ENCODE measurements at regions not wholly inside any gene's neighbourhood (a gene's known extent, or its start where the extent isn't known, plus 50 kb on each side); places are given as distances from the start of the nearest gene placed in this dataset.
"Not testable (repeated sequence)": the region's sequence is repeated elsewhere in the genome, so short reads cannot be mapped to it uniquely, and the experiment has no call there.

DNA sequence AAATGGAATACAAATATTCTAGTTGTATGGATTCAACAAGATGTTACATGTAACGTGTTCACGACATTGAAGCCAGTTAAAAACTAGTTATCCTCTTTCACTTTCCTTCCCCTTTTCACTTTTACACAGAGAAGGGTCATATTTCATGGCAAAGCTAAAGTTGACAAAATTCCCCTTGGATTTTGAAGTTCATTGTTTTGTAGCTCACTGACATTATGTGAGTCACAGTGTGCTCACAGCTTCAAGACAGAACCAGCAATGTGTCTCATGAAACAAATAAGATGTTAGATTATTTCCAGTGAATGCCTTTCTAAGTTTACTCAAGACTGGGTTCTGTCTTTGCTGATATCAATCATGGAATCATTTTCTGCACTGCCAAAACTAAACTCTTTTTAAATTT, 535.5 kb upstream of the GRIN3A start:
- no peak for DNase-seq
- H3K27me3 ChIP-seq = no peaks in the 10 kb centered on the region
- TF ChIP-seq, protein P1, sequence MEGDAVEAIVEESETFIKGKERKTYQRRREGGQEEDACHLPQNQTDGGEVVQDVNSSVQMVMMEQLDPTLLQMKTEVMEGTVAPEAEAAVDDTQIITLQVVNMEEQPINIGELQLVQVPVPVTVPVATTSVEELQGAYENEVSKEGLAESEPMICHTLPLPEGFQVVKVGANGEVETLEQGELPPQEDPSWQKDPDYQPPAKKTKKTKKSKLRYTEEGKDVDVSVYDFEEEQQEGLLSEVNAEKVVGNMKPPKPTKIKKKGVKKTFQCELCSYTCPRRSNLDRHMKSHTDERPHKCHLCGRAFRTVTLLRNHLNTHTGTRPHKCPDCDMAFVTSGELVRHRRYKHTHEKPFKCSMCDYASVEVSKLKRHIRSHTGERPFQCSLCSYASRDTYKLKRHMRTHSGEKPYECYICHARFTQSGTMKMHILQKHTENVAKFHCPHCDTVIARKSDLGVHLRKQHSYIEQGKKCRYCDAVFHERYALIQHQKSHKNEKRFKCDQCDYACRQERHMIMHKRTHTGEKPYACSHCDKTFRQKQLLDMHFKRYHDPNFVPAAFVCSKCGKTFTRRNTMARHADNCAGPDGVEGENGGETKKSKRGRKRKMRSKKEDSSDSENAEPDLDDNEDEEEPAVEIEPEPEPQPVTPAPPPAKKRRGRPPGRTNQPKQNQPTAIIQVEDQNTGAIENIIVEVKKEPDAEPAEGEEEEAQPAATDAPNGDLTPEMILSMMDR (IDR thresholded peaks at IDR 0.05; ENCODE audit: low read depth, low read length) = no peak
- H3K4me3 ChIP-seq (ENCODE audit: low read depth, low read length) = no peak overlapping the region
- no peaks in the 10 kb centered on the region for H3K4me1 ChIP-seq
- H3K36me3 ChIP-seq = no peaks in the 10 kb centered on the region
- H3K9me3 ChIP-seq = no peaks in the 10 kb centered on the region

DNA sequence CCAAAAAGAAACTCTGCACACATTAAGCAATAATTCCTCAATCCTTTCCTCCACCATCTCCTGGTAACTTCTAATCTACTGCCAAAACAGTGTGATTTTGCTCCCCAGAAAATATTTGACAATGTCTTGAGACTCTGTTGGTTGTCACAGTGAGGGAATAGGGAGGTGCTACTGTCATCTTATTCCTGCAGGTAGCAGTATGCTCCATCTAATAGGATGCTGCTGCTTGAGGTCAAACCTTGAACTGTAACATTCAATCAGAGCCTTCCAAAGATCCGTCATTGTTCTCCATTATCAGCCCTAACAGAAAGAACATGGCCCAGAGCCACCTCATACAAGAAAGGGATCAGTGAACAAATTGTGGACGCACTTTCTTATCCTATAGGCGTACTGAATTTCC, 514.7 kb upstream of the GRIN3A start:
- DNase-seq = no peak
- H3K27me3 ChIP-seq = no peaks in the 10 kb centered on the region
- TF ChIP-seq, protein P1 (IDR thresholded peaks at IDR 0.05; ENCODE audit: low read depth, low read length) = no peak
- H3K36me3 ChIP-seq = no peaks in the 10 kb centered on the region
- H3K9me3 ChIP-seq = no peaks in the 10 kb centered on the region
- H3K4me1 ChIP-seq = no peaks in the 10 kb centered on the region
- H3K4me3 ChIP-seq (ENCODE audit: low read depth, low read length) = no peak overlapping the region

DNA sequence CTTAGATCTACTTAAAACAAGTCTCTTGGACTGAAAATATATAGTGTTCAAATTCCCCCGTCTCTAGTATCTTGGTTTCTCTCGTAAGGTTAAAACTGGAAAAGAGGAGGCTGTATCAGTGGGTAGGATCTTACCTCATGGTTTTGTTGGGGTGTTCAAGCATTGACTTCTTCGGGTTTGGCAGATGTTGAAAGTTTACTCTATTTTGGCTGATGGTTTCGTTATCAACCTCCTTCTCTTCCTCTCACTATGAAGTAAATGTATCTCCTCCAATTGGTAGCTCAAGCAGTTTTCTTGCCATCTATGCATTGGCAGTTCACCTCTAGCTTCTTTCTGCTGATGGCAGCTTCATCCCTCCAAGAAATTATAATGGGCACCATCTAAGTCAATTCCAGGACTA, 506.5 kb upstream of the GRIN3A start:
- no peaks in the 10 kb centered on the region; the same call in 1 of the 2 replicates for H3K9me3 ChIP-seq
- no peaks in the 10 kb centered on the region for H3K4me1 ChIP-seq
- H3K36me3 ChIP-seq = no peaks in the 10 kb centered on the region
- no peak overlapping the region for H3K4me3 ChIP-seq (ENCODE audit: low read depth, low read length)
- DNase-seq = no peak
- no peaks in the 10 kb centered on the region for H3K27me3 ChIP-seq
- TF ChIP-seq, protein P1 (IDR thresholded peaks at IDR 0.05; ENCODE audit: low read depth, low read length) = no peak

DNA sequence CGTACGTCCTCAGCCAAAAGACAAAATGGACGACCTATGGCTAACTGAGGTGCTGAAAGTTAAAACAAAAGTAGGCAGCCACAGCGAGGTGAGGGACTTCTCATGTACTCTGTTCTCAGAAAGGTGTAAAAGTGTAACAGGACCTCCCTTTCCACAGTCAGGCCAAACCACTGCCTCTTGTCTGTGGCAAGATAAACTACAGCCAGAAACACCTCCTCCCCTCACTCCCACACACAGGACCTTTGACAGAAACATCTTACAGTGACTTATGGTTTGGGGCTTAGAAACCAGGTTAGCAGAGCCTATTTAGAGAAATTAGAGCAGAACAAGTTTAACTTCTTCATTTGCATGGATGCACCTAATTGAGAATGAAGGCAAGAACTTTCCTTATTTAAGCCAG, 499.1 kb upstream of the GRIN3A start:
- no peaks in the 10 kb centered on the region; the same call in 1 of the 2 replicates for H3K9me3 ChIP-seq
- TF ChIP-seq, protein P1 (IDR thresholded peaks at IDR 0.05; ENCODE audit: low read depth, low read length) = no peak
- H3K4me1 ChIP-seq = no peaks in the 10 kb centered on the region
- H3K36me3 ChIP-seq = no peaks in the 10 kb centered on the region
- no peak overlapping the region for H3K4me3 ChIP-seq (ENCODE audit: low read depth, low read length)
- DNase-seq = no peak
- H3K27me3 ChIP-seq = no peaks in the 10 kb centered on the region

DNA sequence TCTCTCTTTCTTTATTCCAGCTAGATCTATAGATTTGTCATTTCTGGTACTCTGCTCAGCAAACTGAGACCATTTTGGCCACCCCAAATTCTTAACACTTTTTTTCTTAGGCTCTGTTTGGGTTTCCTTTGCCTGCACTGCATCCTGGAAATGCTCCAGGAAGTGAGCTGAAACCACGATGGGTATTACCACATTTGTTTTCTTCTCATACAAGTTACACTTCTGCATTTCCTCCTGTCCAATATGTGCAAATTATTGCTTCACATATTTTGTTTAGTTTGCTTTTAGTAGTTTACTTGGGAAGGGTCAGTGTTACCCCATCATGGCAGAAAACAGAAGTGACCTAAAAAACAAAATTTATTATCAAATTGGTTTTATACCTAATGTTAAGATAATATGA, 498.6 kb upstream of the GRIN3A start:
- no peak for DNase-seq
- TF ChIP-seq, protein P1 (IDR thresholded peaks at IDR 0.05; ENCODE audit: low read depth, low read length) = no peak
- Histone ChIP-seq H3K36me3 (no peaks in the 10 kb centered on the region), H3K27me3 (no peaks in the 10 kb centered on the region), H3K4me1 (no peaks in the 10 kb centered on the region), H3K4me3 (ENCODE audit: low read depth, low read length) (no peak overlapping the region), H3K9me3 (no peaks in the 10 kb centered on the region; the same call in 1 of the 2 replicates)

DNA sequence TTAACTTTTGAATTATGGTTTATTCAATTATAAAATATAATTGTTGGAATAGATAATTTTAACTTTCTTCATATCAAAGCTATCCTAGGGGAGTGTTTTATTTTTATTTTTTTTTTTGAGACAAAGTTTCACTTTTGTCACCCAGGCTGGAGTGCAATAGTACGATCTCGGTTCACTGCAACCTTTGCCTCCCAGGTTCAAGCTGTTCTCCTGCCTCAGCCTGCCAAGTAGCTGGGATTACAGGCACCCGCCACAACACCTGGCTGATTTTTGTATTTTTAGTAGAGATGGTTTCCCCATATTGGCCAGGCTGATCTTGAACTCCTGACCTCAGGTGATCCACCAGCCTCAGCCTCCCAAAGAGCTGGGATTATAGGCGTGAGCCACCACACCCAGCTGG, 489.0 kb upstream of the GRIN3A start:
- H3K9me3 ChIP-seq; DNase-seq; H3K4me1 ChIP-seq; H3K36me3 ChIP-seq; H3K4me3 ChIP-seq (ENCODE audit: low read depth, low read length); H3K27me3 ChIP-seq: not testable (repeated sequence)

DNA sequence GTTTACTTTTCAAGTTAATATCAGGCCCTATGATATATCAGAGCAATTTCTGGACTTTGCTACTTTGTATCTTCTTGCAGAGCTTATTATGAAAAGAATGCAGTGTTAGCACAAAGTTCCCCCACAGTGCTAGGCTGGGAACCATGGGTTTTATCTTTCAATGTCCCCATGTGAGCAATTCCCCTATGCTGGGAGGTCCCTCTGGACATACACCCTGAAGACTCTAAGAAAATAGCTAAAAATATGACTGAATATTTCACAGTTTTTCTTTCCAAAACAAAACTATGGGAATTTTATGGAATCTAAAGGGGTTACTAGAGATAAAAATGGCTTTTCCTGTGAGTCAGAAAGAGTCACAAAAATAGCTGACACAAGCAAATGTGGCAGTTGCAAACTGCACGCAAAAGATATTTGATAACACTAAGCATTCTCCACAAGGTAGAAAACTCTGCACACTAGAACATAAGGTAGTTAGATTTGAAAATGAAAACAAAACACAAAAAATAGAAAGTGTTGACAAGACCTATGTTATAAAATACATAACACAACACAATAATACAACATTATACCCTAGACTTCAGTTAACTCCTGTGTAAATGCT, 487.5 kb upstream of the GRIN3A start:
- DNase-seq = no peak
- Histone ChIP-seq H3K27me3 (no peaks in the 10 kb centered on the region), H3K9me3 (no peaks in the 10 kb centered on the region), H3K36me3 (no peaks in the 10 kb centered on the region), H3K4me1 (no peaks in the 10 kb centered on the region), H3K4me3 (ENCODE audit: low read depth, low read length) (no peak overlapping the region)
- TF ChIP-seq, protein P1 (IDR thresholded peaks at IDR 0.05; ENCODE audit: low read depth, low read length) = no peak

DNA sequence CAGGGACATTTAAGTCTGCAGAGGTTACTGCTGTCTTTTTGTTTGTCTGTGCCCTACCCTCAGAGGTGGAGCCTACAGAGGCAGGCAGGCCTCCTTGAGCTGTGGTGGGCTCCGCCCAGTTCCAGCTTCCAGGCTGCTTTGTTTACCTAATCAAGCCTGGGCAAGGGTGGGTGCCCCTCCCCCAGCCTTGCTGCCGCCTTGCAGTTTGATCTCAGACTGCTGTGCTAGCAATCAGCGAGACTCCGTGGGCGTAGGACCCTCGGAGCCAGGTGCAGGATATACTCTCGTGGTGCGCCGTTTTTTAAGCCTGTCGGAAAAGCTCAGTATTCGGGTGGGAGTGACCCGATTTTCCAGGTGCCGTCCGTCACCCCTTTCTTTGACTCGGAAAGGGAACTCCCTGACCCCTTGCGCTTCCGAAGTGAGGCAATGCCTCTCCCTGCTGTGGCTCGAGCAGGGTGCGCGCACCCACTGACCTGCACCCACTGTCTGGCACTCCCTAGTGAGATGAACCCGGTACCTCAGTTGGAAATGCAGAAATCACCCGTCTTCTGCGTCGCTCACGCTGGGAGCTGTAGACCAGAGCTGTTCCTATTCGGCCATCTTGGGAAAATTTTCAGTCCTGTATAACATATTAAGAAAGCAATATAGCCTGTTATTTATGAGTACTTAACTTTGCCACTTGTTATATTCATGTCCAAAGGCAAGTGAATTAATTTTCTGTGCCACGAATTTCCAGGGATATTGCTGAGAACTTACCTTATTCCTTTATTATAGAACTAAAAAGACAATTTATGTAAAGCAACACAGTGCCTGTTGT, 485.1 kb upstream of the GRIN3A start:
- not testable (repeated sequence) for H3K9me3 ChIP-seq, H3K4me1 ChIP-seq, H3K36me3 ChIP-seq, H3K27me3 ChIP-seq
- DNase-seq = peak; percentile 32
- peak overlapping the region; percentile 1; the same call in 1 of the 2 replicates for H3K4me3 ChIP-seq (ENCODE audit: low read depth, low read length)

Data from BE2C (cell line).